ENCODE measurements at regions not wholly inside any gene's neighbourhood (a gene's known extent, or its start where the extent isn't known, plus 50 kb on each side); places are given as distances from the start of the nearest gene placed in this dataset.
A peak's percentile ranks its signal among the peaks of the same experiment; 100 is the strongest.

- TF ChIP-seq KDM3A (CRISPR knock-in tag; IDR thresholded peaks at IDR 0.05; ENCODE audit: low read depth) = no peak
- no peak for TF ChIP-seq ZNF230 (CRISPR knock-in tag; IDR thresholded peaks at IDR 0.05)
- peak; percentile 64; the same call in 1 of the 2 replicates for TF ChIP-seq ZNF263 (CRISPR knock-in tag; IDR thresholded peaks at IDR 0.05)
- TF ChIP-seq TEAD3 (CRISPR knock-in tag; optimal IDR thresholded peaks at IDR 0.05; ENCODE audit: borderline replicate concordance) = no peak
- TF ChIP-seq ZSCAN22 (CRISPR knock-in tag; IDR thresholded peaks at IDR 0.05) = no peak
- no peak for TF ChIP-seq ATF7 (IDR thresholded peaks at IDR 0.05)
- TF ChIP-seq ATF7 (CRISPR knock-in tag; IDR thresholded peaks at IDR 0.05) = no peak
- no peak for TF ChIP-seq SOX13 (IDR thresholded peaks at IDR 0.05)
- 0 out of 4 replicates have a peak, but pooled peaks of 1 of the 2 experiments have one; percentile 6 for TF ChIP-seq SOX13 (CRISPR knock-in tag; conservative IDR thresholded peaks at IDR 0.05 in 1 of 2, IDR thresholded peaks at IDR 0.05 in 1 of 2)
- no peak for TF ChIP-seq SMARCE1 (IDR thresholded peaks at IDR 0.05; ENCODE audit: borderline replicate concordance)
- TF ChIP-seq HNRNPLL (IDR thresholded peaks at IDR 0.05; ENCODE audit: low read depth, low read length, poor library complexity, severe bottlenecking) = no peak
- TF ChIP-seq DRAP1 (CRISPR knock-in tag; IDR thresholded peaks at IDR 0.05) = no peak
- TF ChIP-seq IRF2 (CRISPR knock-in tag; IDR thresholded peaks at IDR 0.05) = no peak
- no peak for TF ChIP-seq ZNF275 (CRISPR knock-in tag; IDR thresholded peaks at IDR 0.05; ENCODE audit: borderline replicate concordance)
- TF ChIP-seq LCORL (IDR thresholded peaks at IDR 0.05) = no peak
- TF ChIP-seq LCORL (CRISPR knock-in tag; IDR thresholded peaks at IDR 0.05) = no peak
- TF ChIP-seq ZBTB40 (IDR thresholded peaks at IDR 0.05) = no peak
- no peak for TF ChIP-seq ZBTB40 (CRISPR knock-in tag; IDR thresholded peaks at IDR 0.05)
- no peak for TF ChIP-seq TOPORS (CRISPR knock-in tag; IDR thresholded peaks at IDR 0.05)
Observed at GRCh38 chr3:139106013-139106932, 61.6 kb upstream of the PRR23C start (continued).
